ENCODE measurements at regions not wholly inside any gene's neighbourhood (a gene's known extent, or its start where the extent isn't known, plus 50 kb on each side); places are given as distances from the start of the nearest gene placed in this dataset.

DNA sequence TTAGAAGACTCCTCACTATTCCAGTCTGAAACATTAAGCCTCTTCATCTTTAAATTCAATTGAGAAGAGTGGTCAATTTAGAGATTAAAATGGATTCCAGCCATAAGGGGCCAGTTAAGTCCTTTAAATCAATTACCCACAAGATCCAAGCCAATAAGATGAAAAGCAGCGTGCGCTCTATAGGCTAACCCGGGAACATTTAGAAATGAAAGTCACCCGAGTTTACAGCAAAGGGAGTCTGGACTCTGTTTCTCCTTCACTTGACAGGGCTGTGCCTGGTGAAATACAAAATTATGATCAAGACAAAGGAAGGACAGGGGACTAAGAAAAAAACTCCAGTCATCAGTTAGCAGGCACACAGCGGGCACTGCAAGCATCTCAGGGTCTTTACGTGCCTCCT lies 393.7 kb downstream of the QKI start:
- TF ChIP-seq, protein P1, sequence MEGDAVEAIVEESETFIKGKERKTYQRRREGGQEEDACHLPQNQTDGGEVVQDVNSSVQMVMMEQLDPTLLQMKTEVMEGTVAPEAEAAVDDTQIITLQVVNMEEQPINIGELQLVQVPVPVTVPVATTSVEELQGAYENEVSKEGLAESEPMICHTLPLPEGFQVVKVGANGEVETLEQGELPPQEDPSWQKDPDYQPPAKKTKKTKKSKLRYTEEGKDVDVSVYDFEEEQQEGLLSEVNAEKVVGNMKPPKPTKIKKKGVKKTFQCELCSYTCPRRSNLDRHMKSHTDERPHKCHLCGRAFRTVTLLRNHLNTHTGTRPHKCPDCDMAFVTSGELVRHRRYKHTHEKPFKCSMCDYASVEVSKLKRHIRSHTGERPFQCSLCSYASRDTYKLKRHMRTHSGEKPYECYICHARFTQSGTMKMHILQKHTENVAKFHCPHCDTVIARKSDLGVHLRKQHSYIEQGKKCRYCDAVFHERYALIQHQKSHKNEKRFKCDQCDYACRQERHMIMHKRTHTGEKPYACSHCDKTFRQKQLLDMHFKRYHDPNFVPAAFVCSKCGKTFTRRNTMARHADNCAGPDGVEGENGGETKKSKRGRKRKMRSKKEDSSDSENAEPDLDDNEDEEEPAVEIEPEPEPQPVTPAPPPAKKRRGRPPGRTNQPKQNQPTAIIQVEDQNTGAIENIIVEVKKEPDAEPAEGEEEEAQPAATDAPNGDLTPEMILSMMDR (IDR thresholded peaks at IDR 0.05): no peak
- DNase-seq (ENCODE audit: low spot score): no peak
- ATAC-seq (ENCODE audit: low FRiP score): no peak

DNA sequence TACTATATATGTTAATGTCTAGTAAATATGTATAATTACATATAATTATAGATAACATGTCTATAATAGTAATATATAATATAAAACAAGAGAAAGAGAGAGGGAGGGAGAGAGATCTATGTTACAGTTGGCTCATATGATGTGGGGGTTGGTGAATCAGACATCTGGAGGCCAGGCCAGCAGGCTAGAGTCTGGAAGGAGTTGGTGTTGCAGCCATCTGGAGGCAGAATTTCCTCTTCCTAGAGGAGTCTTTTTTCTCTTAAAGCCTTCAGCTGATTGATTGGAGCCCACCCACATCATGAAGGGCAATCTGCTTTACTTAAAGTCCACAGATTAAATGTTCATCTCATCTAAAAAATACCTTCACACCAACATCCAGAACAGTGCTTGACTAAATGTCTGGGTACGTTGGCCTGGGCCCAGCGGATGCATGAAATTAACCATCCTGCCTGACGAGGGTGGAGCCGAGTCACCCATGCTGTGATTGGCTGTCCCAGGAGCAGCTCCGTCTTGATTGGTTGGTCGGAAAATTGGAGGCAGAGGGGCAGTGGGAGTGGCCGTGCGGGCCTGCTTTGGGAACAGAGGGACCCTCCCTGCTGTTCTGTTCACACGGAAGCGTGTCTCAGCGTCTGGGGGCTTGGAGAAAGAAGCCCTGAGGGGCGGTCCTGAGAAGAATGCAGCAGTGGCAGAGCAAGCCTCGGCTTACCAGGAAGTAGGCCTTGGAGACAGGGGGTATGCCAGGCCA lies 392.4 kb downstream of the QKI start:
- TF ChIP-seq, protein P1 (IDR thresholded peaks at IDR 0.05): no peak
- DNase-seq (ENCODE audit: low spot score) (no peak), ATAC-seq (ENCODE audit: low FRiP score) (no peak)

DNA sequence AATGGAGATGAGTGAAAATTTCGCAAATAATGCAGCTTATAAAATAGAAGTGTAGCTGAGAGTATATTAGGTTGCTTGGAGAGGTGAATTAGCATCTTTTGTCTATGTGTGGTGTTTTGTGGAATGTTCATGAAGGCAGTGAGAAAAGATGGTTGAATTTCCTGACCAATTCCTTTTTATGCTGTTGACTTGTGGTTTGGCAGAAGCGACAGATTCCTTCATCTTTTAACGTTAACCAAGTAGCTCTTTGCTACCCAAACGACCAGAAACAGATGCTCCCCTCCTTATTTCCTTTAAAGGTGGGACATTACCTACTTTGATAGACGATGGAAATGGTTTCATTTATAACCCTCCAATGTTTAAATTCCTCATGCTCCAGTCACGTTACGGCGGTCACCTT lies 390.5 kb downstream of the QKI start:
- DNase-seq (ENCODE audit: low spot score) (no peak), ATAC-seq (ENCODE audit: low FRiP score) (no peak)
- TF ChIP-seq, protein P1 (IDR thresholded peaks at IDR 0.05): no peak

DNA sequence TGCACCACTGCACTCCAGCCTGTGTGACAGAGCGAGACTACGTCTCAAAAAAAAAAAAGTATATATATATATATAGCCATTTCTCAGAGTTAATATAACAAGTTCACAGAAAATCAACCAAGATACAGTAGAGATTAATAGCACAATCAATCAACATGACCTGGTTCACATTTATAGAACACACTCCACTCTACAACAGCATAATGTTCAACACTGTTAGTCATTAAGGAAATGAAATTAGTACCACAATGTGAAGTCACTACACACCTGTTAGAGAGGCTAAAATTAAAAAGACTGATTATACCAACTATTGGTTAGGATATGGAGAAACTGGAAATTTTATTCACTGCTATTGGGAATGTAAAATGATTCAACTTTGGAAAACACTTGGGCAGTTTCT lies 387.7 kb downstream of the QKI start:
- TF ChIP-seq, protein P1 (IDR thresholded peaks at IDR 0.05): no peak
- DNase-seq (ENCODE audit: low spot score) (no peak), ATAC-seq (ENCODE audit: low FRiP score) (no peak)

DNA sequence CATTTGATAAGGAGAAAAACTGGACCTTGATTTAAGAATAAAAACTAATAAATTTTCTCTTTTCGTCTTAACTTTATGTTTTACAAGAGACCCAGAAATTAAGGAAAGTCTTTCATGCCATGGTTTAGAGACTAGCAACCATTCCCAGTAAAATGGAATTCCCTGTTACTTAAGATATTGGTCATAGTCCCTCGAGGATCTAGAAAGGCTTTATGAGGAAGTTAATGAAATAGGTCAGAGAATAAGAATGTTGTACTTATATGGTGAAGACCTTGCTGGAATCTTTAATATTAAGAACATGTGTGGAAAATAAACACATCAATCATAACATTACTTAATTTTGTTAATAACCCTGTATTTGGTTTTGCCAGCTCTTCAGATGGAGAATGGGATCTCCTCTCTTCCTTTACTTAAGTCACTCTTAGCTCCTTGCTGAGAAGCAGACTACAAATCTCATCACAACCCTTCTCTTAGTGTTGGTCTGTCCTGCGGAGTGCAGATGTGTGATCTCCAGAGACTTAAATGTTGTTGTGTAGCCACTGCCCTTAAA lies 382.9 kb downstream of the QKI start:
- ATAC-seq (ENCODE audit: low FRiP score): no peak
- no peak for DNase-seq (ENCODE audit: low spot score)
- TF ChIP-seq, protein P1 (IDR thresholded peaks at IDR 0.05): no peak

DNA sequence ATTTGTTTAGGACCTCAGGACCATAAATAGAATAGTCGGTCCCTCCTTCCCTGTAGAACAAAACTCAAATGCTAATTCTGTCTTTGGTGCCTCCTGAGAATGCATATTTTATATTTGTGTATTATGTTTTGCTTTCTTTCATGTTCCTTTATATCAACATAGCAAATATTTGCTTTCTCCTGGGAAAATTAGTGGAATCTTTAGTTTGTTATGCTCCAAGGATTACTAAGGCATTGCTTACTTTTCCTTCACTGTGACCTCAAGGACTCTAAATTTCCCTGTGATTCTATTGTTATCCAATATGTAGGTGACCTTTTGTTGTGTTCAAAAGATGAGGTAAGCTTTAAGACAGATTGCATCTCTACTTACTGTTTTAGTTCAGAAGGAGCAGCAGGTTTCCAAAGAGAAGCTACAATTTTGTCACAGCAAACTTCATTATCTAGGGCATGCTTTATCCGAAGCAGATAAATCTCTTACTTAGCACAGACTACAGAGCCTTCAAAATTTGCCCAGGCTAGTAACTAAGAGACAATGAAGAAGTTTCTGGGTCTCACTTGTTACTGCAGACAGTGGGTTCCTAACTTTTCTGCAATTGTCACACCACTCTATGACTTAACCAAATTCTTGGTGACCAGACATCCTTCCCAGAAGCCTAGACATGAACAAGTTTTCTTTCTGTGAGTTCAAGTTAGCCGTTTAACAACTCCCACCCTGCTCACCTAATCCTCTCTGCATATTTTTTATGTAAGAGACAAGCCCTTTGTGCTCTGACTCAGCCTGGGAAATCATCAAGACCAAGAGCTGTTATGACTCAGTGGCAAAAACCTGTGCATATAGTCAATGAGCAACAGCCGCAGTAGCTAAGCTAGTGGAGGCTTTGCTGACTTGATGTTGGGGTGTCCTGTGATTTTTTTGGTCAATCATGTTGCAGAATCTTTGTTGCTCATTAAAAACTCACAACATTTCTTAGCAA lies 378.8 kb downstream of the QKI start:
- TF ChIP-seq, protein P1 (IDR thresholded peaks at IDR 0.05): no peak
- no peak for DNase-seq (ENCODE audit: low spot score)
- peak; percentile 54 for ATAC-seq (ENCODE audit: low FRiP score)
